ENCODE measurements at regions not wholly inside any gene's neighbourhood (a gene's known extent, or its start where the extent isn't known, plus 50 kb on each side); places are given as distances from the start of the nearest gene placed in this dataset.
A peak's percentile ranks its signal among the peaks of the same experiment; 100 is the strongest.

GRCh38 chr11:70782401-70782913 is 384.1 kb downstream of the CTTN start:
- no peak for DNase-seq (ENCODE audit: low spot score)
- no peak for FAIRE-seq

- FAIRE-seq (no peak), DNase-seq (ENCODE audit: low spot score) (no peak)
Observed at GRCh38 chr11:70783356-70783755, 385.0 kb downstream of the CTTN start.

- FAIRE-seq (no peak), DNase-seq (ENCODE audit: low spot score) (no peak)
Observed at GRCh38 chr11:70783821-70784220, 385.5 kb downstream of the CTTN start.

GRCh38 chr11:70785372-70785771 is 387.0 kb downstream of the CTTN start:
- no peak for DNase-seq (ENCODE audit: low spot score)
- FAIRE-seq: no peak

- DNase-seq (ENCODE audit: low spot score): no peak
- no peak for FAIRE-seq
Observed at GRCh38 chr11:70786021-70786665, 387.8 kb downstream of the CTTN start.

- DNase-seq (ENCODE audit: low spot score) (peak; percentile 59), FAIRE-seq (peak; percentile 80)
Observed at GRCh38 chr11:70788248-70789022, 390.1 kb downstream of the CTTN start.

GRCh38 chr11:70790671-70791300 is 392.5 kb downstream of the CTTN start:
- FAIRE-seq (no peak), DNase-seq (ENCODE audit: low spot score) (no peak)

- DNase-seq (ENCODE audit: low spot score): no peak
Observed at GRCh38 chr11:70796648-70797227, 398.4 kb downstream of the CTTN start.

GRCh38 chr11:70798296-70798695 is 400.0 kb downstream of the CTTN start:
- FAIRE-seq: no peak
- no peak for DNase-seq (ENCODE audit: low spot score)

More at GRCh38 chr11:70796648-70797227, 398.4 kb downstream of the CTTN start:
- FAIRE-seq: no peak

GRCh38 chr11:70799386-70799785 is 401.1 kb downstream of the CTTN start:
- FAIRE-seq (no peak), DNase-seq (ENCODE audit: low spot score) (no peak)

GRCh38 chr11:70802185-70802584 is 403.9 kb downstream of the CTTN start:
- DNase-seq (ENCODE audit: low spot score) (no peak), FAIRE-seq (no peak)

GRCh38 chr11:70804139-70804837 is 406.0 kb downstream of the CTTN start:
- FAIRE-seq (no peak), DNase-seq (ENCODE audit: low spot score) (no peak)

- FAIRE-seq (no peak), DNase-seq (ENCODE audit: low spot score) (no peak)
Observed at GRCh38 chr11:70805243-70805642, 406.9 kb downstream of the CTTN start.

- FAIRE-seq: no peak
Observed at GRCh38 chr11:70805971-70806370, 407.6 kb downstream of the CTTN start.

GRCh38 chr11:70806461-70807194 is 408.3 kb downstream of the CTTN start:
- FAIRE-seq (no peak), DNase-seq (ENCODE audit: low spot score) (no peak)

More at GRCh38 chr11:70805971-70806370, 407.6 kb downstream of the CTTN start:
- DNase-seq (ENCODE audit: low spot score): no peak

GRCh38 chr11:70807195-70807543 is 408.8 kb downstream of the CTTN start:
- no peak for FAIRE-seq
- DNase-seq (ENCODE audit: low spot score): no peak

GRCh38 chr11:70808686-70809375 is 410.5 kb downstream of the CTTN start:
- FAIRE-seq: no peak

GRCh38 chr11:70810133-70810532 is 411.8 kb downstream of the CTTN start:
- no peak for FAIRE-seq
- DNase-seq (ENCODE audit: low spot score): no peak

More at GRCh38 chr11:70808686-70809375, 410.5 kb downstream of the CTTN start:
- DNase-seq (ENCODE audit: low spot score): no peak

- FAIRE-seq (no peak), DNase-seq (ENCODE audit: low spot score) (no peak)
Observed at GRCh38 chr11:70810681-70811080, 412.4 kb downstream of the CTTN start.

GRCh38 chr11:70811483-70811882 is 413.2 kb downstream of the CTTN start:
- no peak for FAIRE-seq
- DNase-seq (ENCODE audit: low spot score): no peak
